ENCODE measurements at regions not wholly inside any gene's neighbourhood (a gene's known extent, or its start where the extent isn't known, plus 50 kb on each side); places are given as distances from the start of the nearest gene placed in this dataset.
"Not testable (repeated sequence)": the region's sequence is repeated elsewhere in the genome, so short reads cannot be mapped to it uniquely, and the experiment has no call there.

- Histone ChIP-seq H3K9ac (ENCODE audit: insufficient read length, low read depth) (no peak overlapping the region), H3K4me1 (ENCODE audit: insufficient read depth, insufficient read length) (peaks cover 11% of the 10 kb centered on the region), H3K4me3 (ENCODE audit: insufficient read length, low read depth) (no peak overlapping the region), H3K9me3 (ENCODE audit: insufficient read depth, low read length) (peaks cover 4% of the 10 kb centered on the region; the same call in 1 of the 2 replicates), H3K36me3 (ENCODE audit: insufficient read depth, insufficient read length, low read length) (no peaks in the 10 kb centered on the region), H3K27me3 (ENCODE audit: insufficient read depth, insufficient read length) (peaks cover under 1% of the 10 kb centered on the region)
- TF ChIP-seq YY1 (IDR thresholded peaks at IDR 0.05; ENCODE audit: insufficient read depth, insufficient read length) = no peak
- TF ChIP-seq ZNF274 (IDR thresholded peaks at IDR 0.05; ENCODE audit: low read depth, low read length) = no peak
- no peak for TF ChIP-seq SUZ12 (IDR thresholded peaks at IDR 0.05; ENCODE audit: extremely low read depth, insufficient read depth, insufficient read length)
- no peak for DNase-seq (ENCODE audit: low read depth, low spot score)
Measured at GRCh38 chr9:89685698-89686097, 80.9 kb downstream of the GADD45G start.

GRCh38 chr9:89686126-89686525 is 81.3 kb downstream of the GADD45G start:
- no peaks in the 10 kb centered on the region for H3K36me3 ChIP-seq (ENCODE audit: insufficient read depth, insufficient read length, low read length)
- no peaks in the 10 kb centered on the region for H3K27me3 ChIP-seq (ENCODE audit: insufficient read depth, insufficient read length)
- TF ChIP-seq YY1 (IDR thresholded peaks at IDR 0.05; ENCODE audit: insufficient read depth, insufficient read length) (no peak), SUZ12 (IDR thresholded peaks at IDR 0.05; ENCODE audit: extremely low read depth, insufficient read depth, insufficient read length) (no peak), ZNF274 (IDR thresholded peaks at IDR 0.05; ENCODE audit: low read depth, low read length) (no peak)
- H3K9ac ChIP-seq (ENCODE audit: insufficient read length, low read depth) = no peak overlapping the region
- no peak overlapping the region for H3K4me3 ChIP-seq (ENCODE audit: insufficient read length, low read depth)
- DNase-seq (ENCODE audit: low read depth, low spot score) = no peak
- H3K4me1 ChIP-seq (ENCODE audit: insufficient read depth, insufficient read length) = peaks cover 11% of the 10 kb centered on the region
- H3K9me3 ChIP-seq (ENCODE audit: insufficient read depth, low read length) = peaks cover under 1% of the 10 kb centered on the region; the same call in 1 of the 2 replicates

GRCh38 chr9:89686621-89687020 is 81.8 kb downstream of the GADD45G start:
- Histone ChIP-seq H3K9me3 (ENCODE audit: insufficient read depth, low read length) (no peaks in the 10 kb centered on the region), H3K36me3 (ENCODE audit: insufficient read depth, insufficient read length, low read length) (no peaks in the 10 kb centered on the region), H3K27me3 (ENCODE audit: insufficient read depth, insufficient read length) (no peaks in the 10 kb centered on the region), H3K4me3 (ENCODE audit: insufficient read length, low read depth) (no peak overlapping the region), H3K4me1 (ENCODE audit: insufficient read depth, insufficient read length) (peaks cover 11% of the 10 kb centered on the region), H3K9ac (ENCODE audit: insufficient read length, low read depth) (no peak overlapping the region)
- TF ChIP-seq YY1 (IDR thresholded peaks at IDR 0.05; ENCODE audit: insufficient read depth, insufficient read length) = no peak
- no peak for TF ChIP-seq SUZ12 (IDR thresholded peaks at IDR 0.05; ENCODE audit: extremely low read depth, insufficient read depth, insufficient read length)
- TF ChIP-seq ZNF274 (IDR thresholded peaks at IDR 0.05; ENCODE audit: low read depth, low read length) = no peak
- DNase-seq (ENCODE audit: low read depth, low spot score) = no peak

GRCh38 chr9:89687188-89687587 is 82.4 kb downstream of the GADD45G start:
- no peaks in the 10 kb centered on the region for H3K9me3 ChIP-seq (ENCODE audit: insufficient read depth, low read length)
- H3K4me1 ChIP-seq (ENCODE audit: insufficient read depth, insufficient read length) = peaks cover 11% of the 10 kb centered on the region
- H3K27me3 ChIP-seq (ENCODE audit: insufficient read depth, insufficient read length) = no peaks in the 10 kb centered on the region
- TF ChIP-seq YY1 (IDR thresholded peaks at IDR 0.05; ENCODE audit: insufficient read depth, insufficient read length) = no peak
- TF ChIP-seq ZNF274 (IDR thresholded peaks at IDR 0.05; ENCODE audit: low read depth, low read length) = no peak
- TF ChIP-seq SUZ12 (IDR thresholded peaks at IDR 0.05; ENCODE audit: extremely low read depth, insufficient read depth, insufficient read length) = no peak
- H3K36me3 ChIP-seq (ENCODE audit: insufficient read depth, insufficient read length, low read length) = no peaks in the 10 kb centered on the region
- no peak for DNase-seq (ENCODE audit: low read depth, low spot score)
- H3K4me3 ChIP-seq (ENCODE audit: insufficient read length, low read depth) = no peak overlapping the region
- no peak overlapping the region for H3K9ac ChIP-seq (ENCODE audit: insufficient read length, low read depth)

GRCh38 chr9:89687848-89688247 is 83.0 kb downstream of the GADD45G start:
- no peak for DNase-seq (ENCODE audit: low read depth, low spot score)
- Histone ChIP-seq H3K9ac (ENCODE audit: insufficient read length, low read depth) (no peak overlapping the region), H3K4me3 (ENCODE audit: insufficient read length, low read depth) (no peak overlapping the region), H3K36me3 (ENCODE audit: insufficient read depth, insufficient read length, low read length) (no peaks in the 10 kb centered on the region), H3K9me3 (ENCODE audit: insufficient read depth, low read length) (no peaks in the 10 kb centered on the region), H3K27me3 (ENCODE audit: insufficient read depth, insufficient read length) (no peaks in the 10 kb centered on the region), H3K4me1 (ENCODE audit: insufficient read depth, insufficient read length) (peaks cover 11% of the 10 kb centered on the region)
- no peak for TF ChIP-seq SUZ12 (IDR thresholded peaks at IDR 0.05; ENCODE audit: extremely low read depth, insufficient read depth, insufficient read length)
- TF ChIP-seq ZNF274 (IDR thresholded peaks at IDR 0.05; ENCODE audit: low read depth, low read length) = no peak
- no peak for TF ChIP-seq YY1 (IDR thresholded peaks at IDR 0.05; ENCODE audit: insufficient read depth, insufficient read length)

GRCh38 chr9:89689321-89689720 is 84.5 kb downstream of the GADD45G start:
- H3K36me3 ChIP-seq (ENCODE audit: insufficient read depth, insufficient read length, low read length); H3K9ac ChIP-seq (ENCODE audit: insufficient read length, low read depth); H3K4me3 ChIP-seq (ENCODE audit: insufficient read length, low read depth); H3K27me3 ChIP-seq (ENCODE audit: insufficient read depth, insufficient read length); DNase-seq (ENCODE audit: low read depth, low spot score); H3K9me3 ChIP-seq (ENCODE audit: insufficient read depth, low read length): not testable (repeated sequence)
- H3K4me1 ChIP-seq (ENCODE audit: insufficient read depth, insufficient read length) = peaks cover 11% of the 10 kb centered on the region

GRCh38 chr9:89690334-89690912 is 85.6 kb downstream of the GADD45G start:
- H3K4me1 ChIP-seq (ENCODE audit: insufficient read depth, insufficient read length) = peaks cover 11% of the 10 kb centered on the region
- H3K36me3 ChIP-seq (ENCODE audit: insufficient read depth, insufficient read length, low read length) = no peaks in the 10 kb centered on the region
- DNase-seq (ENCODE audit: low read depth, low spot score) = no peak
- no peaks in the 10 kb centered on the region for H3K9me3 ChIP-seq (ENCODE audit: insufficient read depth, low read length)
- H3K27me3 ChIP-seq (ENCODE audit: insufficient read depth, insufficient read length) = no peaks in the 10 kb centered on the region
- no peak overlapping the region for H3K9ac ChIP-seq (ENCODE audit: insufficient read length, low read depth)
- no peak for TF ChIP-seq ZNF274 (IDR thresholded peaks at IDR 0.05; ENCODE audit: low read depth, low read length)
- no peak for TF ChIP-seq SUZ12 (IDR thresholded peaks at IDR 0.05; ENCODE audit: extremely low read depth, insufficient read depth, insufficient read length)
- no peak for TF ChIP-seq YY1 (IDR thresholded peaks at IDR 0.05; ENCODE audit: insufficient read depth, insufficient read length)
- no peak overlapping the region for H3K4me3 ChIP-seq (ENCODE audit: insufficient read length, low read depth)
